Fibroblast of lung (primary cell): ENCODE measurements at regions not wholly inside any gene's neighbourhood (a gene's known extent, or its start where the extent isn't known, plus 50 kb on each side); places are given as distances from the start of the nearest gene placed in this dataset.

Experiments
- CTCF ChIP-seq, 2 donors: IDR thresholded peaks in 1 of 2; conservative IDR thresholded peaks in 1 of 2; 1 replicate in 1 of 2; 2 replicates in 1 of 2; pipeline ENCODE4 v1.5.1; 2011 to 2012; ENCODE audit warnings: low read length in 2 of 2, control low read depth in 1 of 2, inconsistent platforms in 1 of 2, low read depth in 1 of 2, mild to moderate bottlenecking in 1 of 2
- EZH2 ChIP-seq: IDR thresholded peaks from 2 replicates; pipeline ENCODE4 v1.5.1; 2012; ENCODE audit warnings: low read length, control low read depth, mild to moderate bottlenecking; ENCODE audit errors: missing control alignments

- no peak for TF ChIP-seq CTCF (conservative IDR thresholded peaks at IDR 0.05 in 1 of 2, IDR thresholded peaks at IDR 0.05 in 1 of 2; ENCODE audit: low read depth in 1 of 2, low read length in 2 of 2)
- no peak for TF ChIP-seq EZH2
Observed at GRCh38 chr11:64437426-64437825, 78.5 kb downstream of the RPS6KA4 start.
